ENCODE measurements at regions not wholly inside any gene's neighbourhood (a gene's known extent, or its start where the extent isn't known, plus 50 kb on each side); places are given as distances from the start of the nearest gene placed in this dataset.

DNA sequence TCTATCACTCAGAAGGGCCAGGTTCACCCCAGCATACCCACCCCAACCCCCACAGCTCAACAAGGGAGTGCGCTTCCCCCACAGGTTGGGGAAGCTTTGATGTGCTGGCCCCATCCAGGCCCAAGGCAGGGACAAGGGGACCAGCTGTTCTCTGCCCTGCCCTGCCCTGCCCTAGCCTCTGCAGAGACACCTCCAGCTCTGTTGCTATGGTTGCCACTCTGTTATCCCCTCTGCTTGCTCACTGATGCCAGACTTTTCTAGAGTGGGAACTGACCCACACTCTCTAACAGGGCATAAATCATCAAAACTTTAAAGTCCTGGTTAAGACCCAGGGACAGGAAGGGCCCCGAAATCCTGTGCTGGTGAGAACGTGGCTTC lies 50.4 kb upstream of the ENPP7 start:
- no peaks in the 10 kb centered on the region for H3K27me3 ChIP-seq
- H3K9me3 ChIP-seq = no peaks in the 10 kb centered on the region
- H3K36me3 ChIP-seq = no peaks in the 10 kb centered on the region
- H3K4me3 ChIP-seq = no peak overlapping the region
- H3K27ac ChIP-seq = no peak overlapping the region
- TF ChIP-seq POLR2A (IDR thresholded peaks at IDR 0.05) = no peak
- TF ChIP-seq, protein P1, sequence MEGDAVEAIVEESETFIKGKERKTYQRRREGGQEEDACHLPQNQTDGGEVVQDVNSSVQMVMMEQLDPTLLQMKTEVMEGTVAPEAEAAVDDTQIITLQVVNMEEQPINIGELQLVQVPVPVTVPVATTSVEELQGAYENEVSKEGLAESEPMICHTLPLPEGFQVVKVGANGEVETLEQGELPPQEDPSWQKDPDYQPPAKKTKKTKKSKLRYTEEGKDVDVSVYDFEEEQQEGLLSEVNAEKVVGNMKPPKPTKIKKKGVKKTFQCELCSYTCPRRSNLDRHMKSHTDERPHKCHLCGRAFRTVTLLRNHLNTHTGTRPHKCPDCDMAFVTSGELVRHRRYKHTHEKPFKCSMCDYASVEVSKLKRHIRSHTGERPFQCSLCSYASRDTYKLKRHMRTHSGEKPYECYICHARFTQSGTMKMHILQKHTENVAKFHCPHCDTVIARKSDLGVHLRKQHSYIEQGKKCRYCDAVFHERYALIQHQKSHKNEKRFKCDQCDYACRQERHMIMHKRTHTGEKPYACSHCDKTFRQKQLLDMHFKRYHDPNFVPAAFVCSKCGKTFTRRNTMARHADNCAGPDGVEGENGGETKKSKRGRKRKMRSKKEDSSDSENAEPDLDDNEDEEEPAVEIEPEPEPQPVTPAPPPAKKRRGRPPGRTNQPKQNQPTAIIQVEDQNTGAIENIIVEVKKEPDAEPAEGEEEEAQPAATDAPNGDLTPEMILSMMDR (IDR thresholded peaks at IDR 0.05) = no peak
- no peaks in the 10 kb centered on the region for H3K4me1 ChIP-seq
- no peak for DNase-seq

DNA sequence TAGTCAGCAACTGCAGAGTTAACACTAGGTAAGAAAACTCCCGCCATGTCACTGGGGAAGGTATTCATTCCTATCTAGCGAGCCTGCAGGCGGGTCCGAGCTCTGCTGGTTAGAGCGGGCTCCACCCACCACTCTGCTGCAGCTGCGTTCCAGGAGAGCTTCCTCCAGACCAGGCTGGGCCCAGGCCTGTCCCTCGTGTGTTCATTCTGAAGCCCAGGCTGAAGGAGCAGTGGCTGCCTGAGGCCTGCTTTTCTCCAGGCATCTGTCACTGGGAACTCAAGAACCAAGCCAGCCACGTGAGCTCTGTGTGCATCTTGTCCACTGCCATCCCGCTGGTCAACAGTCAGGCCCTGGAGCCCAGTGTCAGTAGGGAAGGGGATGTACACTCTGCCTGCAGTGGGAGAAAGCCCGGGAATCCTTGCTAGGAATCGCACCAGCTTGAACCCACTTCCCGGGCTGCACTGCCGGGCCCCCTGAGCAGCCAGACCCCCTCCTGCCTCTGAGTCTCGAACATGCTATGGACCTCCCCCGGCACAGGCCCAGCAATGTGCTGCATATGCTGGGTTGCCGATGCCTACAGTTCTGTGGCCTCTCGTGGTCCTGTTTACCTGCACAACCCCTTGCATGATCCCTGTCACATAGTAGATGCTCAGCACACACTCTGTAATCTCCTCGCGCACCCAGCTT lies 51.0 kb upstream of the ENPP7 start:
- H3K4me3 ChIP-seq = no peak overlapping the region
- H3K27ac ChIP-seq = no peak overlapping the region
- no peaks in the 10 kb centered on the region for H3K27me3 ChIP-seq
- no peaks in the 10 kb centered on the region for H3K9me3 ChIP-seq
- no peak for TF ChIP-seq POLR2A (IDR thresholded peaks at IDR 0.05)
- TF ChIP-seq, protein P1 (IDR thresholded peaks at IDR 0.05) = no peak
- no peaks in the 10 kb centered on the region for H3K36me3 ChIP-seq
- no peak for DNase-seq
- H3K4me1 ChIP-seq = no peaks in the 10 kb centered on the region

DNA sequence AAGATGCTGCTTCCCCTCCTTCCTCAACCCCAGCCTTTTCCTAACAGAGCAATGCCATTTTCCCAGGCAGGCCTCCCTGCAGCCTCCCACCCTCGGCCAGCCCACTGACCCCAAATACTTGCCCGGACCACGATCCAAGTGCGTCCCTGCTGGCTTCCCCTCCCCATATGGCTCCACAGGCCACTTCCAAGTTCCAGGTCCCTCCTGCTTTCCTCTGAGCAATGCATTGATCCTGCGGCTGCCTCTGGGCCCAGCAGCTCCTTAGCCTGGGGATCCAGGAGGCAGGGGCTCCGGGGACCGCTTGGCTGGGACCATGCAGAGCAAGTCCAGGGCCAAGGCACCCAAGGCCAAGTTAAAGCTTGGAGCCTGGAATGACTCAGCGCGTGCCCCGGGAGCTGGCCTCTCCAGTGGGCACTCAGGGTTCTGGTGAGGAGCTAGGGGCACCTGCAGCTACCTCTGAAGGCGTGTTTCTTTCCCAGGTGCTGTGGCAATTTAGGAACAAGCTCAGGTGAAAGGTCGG lies 51.9 kb upstream of the ENPP7 start:
- TF ChIP-seq, protein P1 (IDR thresholded peaks at IDR 0.05) = no peak
- TF ChIP-seq POLR2A (IDR thresholded peaks at IDR 0.05) = no peak
- H3K4me1 ChIP-seq = no peaks in the 10 kb centered on the region
- H3K4me3 ChIP-seq = no peak overlapping the region
- no peak for DNase-seq
- no peaks in the 10 kb centered on the region for H3K36me3 ChIP-seq
- no peaks in the 10 kb centered on the region for H3K27me3 ChIP-seq
- no peak overlapping the region for H3K27ac ChIP-seq
- H3K9me3 ChIP-seq = peaks cover 0 to 6% (median 3%) of the 10 kb centered on the region in 4 donors

DNA sequence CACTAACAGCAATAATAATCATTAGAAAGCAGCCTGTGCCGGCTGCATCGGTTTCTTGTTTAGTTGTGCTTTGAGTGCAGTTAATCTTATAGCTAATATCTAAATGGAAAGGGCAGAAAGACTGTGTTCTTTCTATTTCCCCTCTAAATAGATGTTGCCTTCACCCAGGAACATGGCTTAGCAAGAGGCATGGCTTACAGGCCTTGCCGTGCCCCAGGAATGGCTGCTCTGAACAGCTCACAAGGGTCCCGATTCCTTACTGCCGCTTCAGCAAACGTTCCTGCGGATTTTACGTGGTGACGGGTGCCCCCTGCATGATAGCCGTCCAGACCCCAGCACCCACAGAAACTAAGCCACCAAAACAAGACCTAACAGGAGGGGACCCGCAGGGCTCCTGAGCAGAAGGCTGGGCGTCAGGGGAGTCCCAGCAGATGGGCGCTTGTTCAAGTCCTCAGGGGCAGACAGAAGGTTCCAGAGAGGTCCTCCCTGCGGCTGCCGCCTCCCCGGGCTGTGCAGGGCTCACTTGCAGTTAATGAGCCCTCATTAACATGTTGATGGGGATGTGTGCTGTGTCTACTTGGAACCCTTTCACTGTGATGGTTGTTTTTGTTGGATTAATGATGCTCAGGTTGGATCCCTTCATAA lies 52.5 kb upstream of the ENPP7 start:
- H3K4me3 ChIP-seq = no peak overlapping the region
- H3K36me3 ChIP-seq = no peaks in the 10 kb centered on the region
- H3K27me3 ChIP-seq = no peaks in the 10 kb centered on the region
- no peak for DNase-seq
- H3K27ac ChIP-seq = no peak overlapping the region
- TF ChIP-seq, protein P1 (IDR thresholded peaks at IDR 0.05) = no peak
- no peak for TF ChIP-seq POLR2A (IDR thresholded peaks at IDR 0.05)
- H3K9me3 ChIP-seq = peaks cover 0 to 12% (median 6%) of the 10 kb centered on the region in 4 donors
- no peaks in the 10 kb centered on the region for H3K4me1 ChIP-seq

DNA sequence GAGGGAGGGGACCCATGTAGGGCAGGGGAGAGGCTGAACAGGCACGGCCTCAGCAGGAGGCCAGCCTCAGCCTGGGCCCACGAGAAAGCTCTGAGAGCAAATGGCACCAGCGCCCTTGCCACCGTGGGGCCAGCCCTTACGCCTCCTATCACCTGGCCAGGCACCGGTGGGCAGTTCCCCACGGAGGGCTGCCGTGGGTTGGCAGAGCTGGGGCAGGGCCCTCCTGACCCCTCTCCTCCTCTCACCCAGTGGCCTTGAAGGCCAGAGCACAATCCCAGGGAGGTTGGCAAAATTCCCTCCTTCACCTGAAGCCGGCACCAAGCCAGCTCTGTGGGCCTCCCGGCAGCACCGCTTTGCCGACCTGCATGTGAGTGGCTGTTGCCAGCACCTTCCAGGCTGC lies 53.1 kb upstream of the ENPP7 start:
- TF ChIP-seq, protein P1 (IDR thresholded peaks at IDR 0.05) = no peak
- TF ChIP-seq POLR2A (IDR thresholded peaks at IDR 0.05) = no peak
- Histone ChIP-seq H3K4me1 (no peaks in the 10 kb centered on the region), H3K27me3 (no peaks in the 10 kb centered on the region), H3K9me3 (peaks cover 0 to 17% (median 7%) of the 10 kb centered on the region in 4 donors), H3K27ac (no peak overlapping the region), H3K4me3 (no peak overlapping the region), H3K36me3 (no peaks in the 10 kb centered on the region)
- peak in 1 of 3 donors; percentile 38 for DNase-seq
